NCI-H2196 (cell line): ENCODE measurements at regions not wholly inside any gene's neighbourhood (a gene's known extent, or its start where the extent isn't known, plus 50 kb on each side); places are given as distances from the start of the nearest gene placed in this dataset.
"Not testable (repeated sequence)": the region's sequence is repeated elsewhere in the genome, so short reads cannot be mapped to it uniquely, and the experiment has no call there.

Experiments
- DNase-seq: peaks from one replicate; lab custom pipeline; 2025; ENCODE audit not compliant: unreplicated experiment; lab: John Stamatoyannopoulos, UW

DNA sequence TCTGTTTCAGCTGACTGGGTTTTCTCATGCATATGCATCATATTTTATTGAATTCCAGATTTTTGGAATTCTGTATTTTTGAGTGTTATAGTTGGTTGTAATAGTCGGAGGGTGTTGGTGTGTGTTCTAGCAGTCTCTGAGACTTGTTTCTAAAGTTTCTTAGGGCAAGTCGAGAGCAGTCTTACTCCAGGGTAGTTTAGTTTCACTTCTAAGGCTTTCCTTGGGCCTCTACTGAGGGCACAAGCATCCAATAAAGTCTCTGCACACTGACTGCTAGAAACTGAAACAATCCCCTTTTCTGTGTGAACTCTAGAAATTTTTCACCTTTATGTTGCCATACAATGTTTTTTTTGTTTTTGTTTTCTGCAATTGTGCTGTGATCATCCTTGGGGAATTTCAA is 663.7 kb upstream of the LRATD1 start:
- no peak for DNase-seq

DNA sequence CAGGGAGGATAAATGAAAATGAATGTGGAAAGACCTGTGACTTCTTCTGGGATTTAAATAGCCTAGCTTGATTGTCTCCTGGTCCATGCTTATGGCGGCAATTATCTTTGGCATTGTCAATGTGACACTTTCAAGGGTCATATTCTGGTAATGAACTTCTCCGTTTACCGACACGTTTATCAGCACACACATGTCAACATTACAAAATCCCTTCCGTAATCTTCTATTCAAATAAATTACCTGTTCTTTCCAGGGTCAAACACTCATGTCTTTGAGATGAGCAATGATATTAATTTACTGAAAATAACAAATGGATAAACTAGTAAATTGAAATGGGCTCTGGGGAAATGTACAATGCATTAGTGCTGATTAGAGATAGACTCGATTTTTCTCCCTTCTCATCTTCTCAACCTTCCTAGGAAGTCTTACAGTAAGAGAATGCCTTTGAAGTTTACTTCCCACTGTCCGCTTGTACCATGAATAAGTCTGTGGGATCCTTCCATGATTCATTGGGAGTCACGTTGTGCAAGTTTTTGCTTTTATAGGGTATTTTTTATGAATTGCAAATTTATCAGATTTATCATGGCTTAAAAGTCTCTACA is 646.3 kb upstream of the LRATD1 start:
- no peak for DNase-seq

DNA sequence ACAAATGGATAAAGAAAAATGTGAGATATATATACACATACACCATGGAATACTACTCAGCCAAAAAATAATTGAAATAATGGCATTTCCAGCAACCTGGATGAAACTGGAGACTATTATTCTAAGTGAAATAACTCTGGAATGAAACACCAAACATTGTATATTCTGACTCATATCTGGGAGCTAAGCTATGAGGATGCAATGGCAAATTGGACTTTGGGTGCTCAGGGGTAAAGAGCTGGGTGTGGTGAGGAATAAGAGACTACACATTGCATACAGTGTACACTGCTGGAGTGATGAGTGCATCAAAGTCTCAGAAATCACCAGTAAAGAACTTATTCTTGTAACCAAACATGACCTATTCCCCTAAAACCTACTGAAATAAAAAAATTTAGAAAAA is 636.0 kb upstream of the LRATD1 start:
- no peak for DNase-seq

DNA sequence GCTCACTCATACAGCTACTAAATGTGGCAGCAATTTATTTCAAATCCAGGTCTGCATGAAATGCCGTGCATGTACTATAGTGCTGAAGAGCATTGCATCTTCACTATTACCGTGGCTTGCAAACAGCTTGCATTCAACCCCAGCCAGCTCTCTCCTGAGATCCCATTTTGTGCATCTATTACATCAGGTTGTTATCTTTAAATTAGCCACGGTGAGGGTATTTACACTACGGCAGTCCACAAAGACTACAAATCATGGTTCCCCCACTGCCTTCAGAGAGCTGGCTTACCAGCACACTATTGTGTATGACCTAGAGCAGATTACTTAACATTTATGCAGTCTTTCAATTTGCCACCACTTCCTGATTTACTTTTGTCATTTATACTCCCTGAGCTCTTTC is 621.3 kb upstream of the LRATD1 start:
- no peak for DNase-seq

DNA sequence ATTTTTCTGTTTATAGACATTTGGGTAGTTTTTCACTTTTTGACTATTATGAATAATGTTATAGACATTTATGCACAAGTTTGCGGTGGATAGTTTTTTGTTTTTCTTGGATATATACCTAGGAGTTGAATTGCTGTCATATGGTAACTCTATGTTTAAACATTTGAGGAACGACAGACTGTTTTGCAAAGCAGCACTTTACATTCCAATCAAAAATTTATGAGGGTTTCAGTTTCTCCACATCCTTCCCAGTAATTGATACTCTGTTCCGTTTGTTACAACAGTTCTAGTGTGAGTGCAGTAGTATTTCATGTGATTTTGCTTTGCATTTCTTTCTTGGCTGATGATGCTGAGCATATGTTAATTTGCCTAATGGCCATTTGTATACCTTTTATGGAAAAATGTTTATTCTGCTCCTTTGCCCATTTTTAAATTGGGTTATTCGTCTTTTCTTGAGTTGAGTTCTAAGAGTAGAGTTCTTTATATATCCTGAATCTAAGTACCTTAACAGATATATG is 617.3 kb upstream of the LRATD1 start:
- DNase-seq: no peak

DNA sequence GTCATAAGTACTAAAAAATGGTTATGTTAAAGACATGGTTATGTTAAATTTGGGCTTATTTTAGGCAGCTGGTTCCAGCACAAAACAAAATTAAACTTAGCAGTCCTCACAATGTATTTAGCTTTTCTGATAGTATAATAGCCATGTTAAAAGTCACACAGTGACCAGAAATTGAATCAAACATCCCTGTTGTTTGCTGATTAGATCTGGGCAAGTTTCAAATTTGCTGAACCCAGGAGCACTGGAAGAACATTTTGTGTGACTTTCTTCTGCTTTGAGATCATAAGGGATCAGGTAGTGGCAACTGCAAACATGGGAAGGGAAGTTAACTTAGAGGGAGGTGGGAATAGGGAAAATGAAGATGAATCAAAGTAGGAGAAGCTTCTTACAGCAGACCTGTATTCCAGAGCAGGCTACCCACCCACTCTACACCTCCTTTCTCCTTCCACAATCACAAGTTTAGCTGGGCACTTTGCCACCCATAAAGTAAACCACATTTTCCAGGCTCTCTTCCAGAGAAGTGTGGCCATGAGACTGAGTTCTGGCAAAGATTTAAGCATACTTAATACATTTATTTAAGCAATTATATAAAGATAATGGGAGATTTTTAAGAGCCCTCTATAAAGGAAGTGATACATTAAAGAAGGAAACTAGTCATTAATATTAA is 616.1 kb upstream of the LRATD1 start:
- DNase-seq: peak; percentile 35

DNA sequence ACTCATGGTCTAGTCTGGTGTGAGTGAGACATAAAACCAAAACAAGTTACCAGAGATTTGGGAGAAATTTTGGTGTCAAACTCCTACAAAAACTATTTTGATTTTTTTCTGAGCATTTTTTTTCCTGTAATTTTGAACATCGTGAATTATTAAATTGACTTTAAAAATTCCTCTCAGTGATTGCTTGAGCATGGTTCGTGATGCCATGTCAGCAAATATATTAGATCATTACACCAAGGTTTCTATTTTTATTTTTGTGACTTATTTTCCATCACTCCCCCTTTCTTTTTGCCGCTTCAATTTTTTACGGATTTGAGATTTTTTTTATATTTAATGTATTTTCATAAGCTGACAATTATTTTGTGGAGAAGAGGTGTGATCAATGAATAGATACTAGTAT is 613.9 kb upstream of the LRATD1 start:
- no peak for DNase-seq

DNA sequence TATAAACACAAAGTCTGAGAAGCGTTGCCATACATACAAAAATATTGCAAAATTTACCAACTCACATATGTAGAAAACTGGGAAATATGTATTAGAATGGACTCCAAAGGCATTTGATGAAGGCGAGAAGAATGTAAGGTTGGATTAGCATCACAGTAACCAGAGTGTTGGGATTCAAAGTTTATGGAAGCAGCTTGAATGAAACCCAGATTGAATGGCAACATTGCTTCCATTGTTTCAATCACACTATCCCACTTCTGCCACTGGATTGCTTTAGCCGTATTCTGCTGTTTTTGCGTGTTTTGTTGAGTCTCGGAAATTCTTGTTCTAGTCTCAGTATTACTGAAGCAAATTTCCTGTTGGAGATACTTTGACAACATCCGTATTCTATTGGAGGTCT is 609.0 kb upstream of the LRATD1 start:
- no peak for DNase-seq

DNA sequence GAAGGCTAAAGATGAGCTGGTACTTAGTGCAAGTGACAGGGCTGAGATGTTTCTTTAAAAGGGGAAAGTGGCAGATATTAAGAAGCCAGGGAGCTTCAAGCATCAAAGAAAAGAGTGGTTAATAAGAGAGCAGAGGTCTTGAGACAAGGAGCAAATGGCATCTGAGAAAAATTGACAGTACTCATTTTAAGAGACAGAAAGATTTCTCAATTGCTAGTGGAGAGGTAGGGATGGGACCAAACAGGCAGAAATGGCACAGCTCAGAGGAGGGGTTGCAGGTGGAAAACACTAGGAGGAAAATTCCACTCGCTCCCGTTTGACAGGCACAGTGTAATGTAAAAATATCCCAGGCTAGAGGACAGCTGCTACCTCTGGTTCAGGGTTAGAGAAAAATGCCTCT is 593.4 kb upstream of the LRATD1 start:
- DNase-seq: no peak

DNA sequence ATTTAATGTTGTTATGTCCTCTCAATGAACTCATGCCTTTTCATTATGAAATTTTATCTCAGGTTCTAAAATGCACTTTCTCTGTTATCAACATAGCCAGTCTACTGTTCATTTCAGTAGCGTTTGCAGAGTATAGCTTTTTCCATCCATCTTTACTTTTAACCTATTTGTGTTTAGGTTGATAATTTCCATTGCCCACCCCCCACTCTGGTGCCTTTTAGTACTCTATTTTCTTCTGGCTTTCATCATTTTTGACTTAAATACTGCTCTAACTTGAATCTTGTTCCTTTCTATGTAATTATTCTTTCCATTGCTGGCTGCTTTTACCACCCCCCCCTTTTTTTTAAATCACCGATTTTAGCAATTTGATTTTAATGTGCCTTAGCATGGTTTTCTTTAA is 585.0 kb upstream of the LRATD1 start:
- no peak for DNase-seq

DNA sequence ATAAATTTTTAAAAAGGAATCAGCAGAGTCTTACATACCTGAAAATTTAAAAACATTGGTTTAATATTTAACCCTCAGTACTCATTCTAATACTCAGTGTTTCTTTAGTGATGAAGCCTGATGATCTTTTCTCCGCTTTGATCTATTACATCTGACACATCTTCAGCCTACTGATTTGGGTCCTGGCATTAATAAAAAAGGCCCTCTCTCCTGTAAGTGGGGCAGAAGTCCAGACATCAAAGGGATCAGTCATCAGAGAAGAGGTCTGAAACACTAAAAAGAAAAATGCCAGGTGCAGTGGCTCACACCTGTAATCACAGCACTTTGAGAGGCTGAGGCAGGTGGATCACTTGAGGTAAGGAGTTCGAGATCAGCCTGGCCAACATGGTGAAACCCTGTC is 581.1 kb upstream of the LRATD1 start:
- no peak for DNase-seq

DNA sequence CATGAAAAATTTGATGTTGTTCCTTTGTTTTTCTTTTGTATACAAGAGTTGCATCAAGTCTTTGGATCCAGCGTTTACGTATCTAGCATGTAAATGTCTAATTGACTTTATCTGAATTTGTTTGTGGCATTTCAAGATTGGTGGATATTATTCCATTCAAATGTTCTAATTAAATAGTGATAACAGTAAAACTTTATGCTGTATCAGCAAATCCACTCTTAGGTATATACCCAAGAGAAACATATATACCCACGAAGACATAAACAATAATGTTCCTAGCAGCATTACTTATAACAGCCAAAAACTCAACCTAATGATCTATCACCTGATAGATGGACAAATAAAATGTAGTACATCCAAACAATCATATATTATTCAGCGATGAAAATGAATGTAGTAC is 579.4 kb upstream of the LRATD1 start:
- DNase-seq: no peak

DNA sequence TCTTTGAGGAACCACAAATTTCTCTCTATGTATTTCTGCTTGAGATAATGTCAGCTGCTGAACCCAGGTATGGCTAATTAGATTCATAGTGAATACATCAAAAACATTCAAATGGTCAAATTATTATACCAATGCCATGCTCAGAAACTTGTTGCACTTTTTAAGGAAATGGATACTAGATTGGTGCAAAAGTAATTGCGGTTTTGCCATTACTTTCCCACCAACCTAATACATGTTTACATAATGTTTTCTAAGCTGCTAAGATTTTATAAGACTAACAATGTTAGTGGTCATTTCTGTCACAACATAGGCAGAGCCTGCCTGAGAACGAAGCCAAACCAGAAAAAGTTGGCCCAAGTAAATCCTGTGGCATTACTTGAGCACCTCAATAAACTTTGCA is 568.2 kb upstream of the LRATD1 start:
- no peak for DNase-seq

DNA sequence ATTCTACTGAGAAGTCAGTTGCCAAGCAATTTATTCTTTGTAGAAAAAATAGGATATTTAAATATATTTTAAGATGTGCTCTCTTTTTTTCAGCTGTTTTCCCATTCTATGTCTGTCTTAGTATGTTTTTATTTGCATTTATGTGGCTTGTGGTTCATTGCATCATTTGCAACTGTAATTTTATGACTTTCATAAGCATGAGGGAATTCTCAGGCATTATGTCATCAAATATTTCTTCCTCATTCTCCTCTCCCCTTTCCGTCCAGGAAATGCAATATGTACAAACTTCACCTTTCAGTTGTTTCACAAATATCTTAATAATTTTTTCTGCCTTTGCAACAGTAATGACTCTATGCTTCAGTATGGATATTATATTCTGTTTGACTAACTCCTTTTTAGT is 560.2 kb upstream of the LRATD1 start:
- DNase-seq: no peak

DNA sequence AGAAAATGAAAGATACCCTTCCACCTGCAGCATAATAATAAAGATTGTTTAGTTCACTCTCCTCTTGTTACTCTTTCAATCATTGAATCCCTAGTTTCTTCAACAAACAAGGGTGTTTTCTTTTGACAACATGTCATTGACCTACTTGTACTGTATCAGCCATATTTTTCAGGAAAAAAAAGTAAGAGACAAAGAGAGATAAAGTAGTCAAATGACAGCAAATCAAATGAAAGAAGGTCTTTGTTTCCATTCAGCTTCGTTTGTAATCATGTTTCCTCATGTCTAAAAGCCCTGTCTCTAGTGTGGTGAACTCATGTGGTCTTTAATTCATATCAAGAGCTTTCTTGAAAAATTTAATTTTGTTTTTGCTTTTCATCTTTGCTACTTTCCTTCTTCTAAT is 557.8 kb upstream of the LRATD1 start:
- DNase-seq: no peak

DNA sequence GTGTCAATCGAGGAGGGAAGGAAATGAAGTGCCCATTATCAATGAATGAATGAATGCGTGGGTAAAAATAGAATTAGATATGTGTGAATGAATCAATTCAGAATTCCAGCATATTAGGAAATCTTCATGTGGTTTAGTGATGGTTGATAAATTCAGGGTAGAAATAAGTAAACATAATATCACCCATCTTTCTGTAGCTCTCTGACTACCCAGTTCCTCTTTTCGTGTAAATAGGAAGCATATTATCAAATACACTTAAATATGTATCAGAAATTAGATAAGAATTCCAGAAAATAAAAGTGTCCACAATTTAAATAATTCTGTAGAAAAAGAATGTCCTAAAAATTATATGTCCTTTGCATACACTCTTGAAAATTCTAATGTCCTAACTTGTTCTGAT is 552.9 kb upstream of the LRATD1 start:
- no peak for DNase-seq

DNA sequence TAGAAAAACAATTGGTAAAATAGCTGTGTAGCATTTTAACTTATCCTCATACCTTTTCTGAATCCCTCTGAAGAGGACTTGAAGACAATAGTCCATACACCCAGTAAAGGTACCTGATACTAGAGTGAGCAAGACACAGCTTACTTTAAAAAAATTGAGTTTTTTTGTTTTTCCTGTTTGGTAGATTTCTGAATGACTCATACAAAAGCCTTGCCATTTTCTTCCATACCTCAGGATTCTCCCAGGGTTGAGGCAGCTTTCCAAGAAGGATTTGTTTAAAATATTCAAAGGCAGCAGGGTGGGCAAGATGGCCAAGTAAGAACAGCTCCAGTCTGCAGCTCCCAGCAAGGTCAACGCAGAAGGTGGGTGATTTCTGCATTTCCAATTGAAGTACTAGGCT is 551.0 kb upstream of the LRATD1 start:
- DNase-seq: no peak

DNA sequence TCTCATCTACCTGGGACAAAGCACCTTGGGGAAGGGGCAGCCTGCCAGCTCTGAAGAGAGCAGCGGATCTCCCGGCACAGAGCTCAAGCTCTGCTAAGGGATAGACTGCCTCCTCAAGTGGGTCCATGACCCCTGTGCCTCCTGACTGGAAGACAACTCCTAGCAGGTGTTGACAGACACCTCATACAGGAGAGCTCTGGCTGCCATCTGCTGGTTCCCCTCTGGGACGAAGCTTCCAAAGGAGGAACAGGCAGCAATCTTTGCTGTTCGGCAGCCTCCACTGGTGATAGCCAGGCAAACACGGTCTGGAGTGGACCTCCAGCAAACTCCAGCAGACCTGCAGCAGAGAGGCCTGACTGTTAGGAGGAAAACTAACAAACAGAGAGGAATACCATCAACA is 549.9 kb upstream of the LRATD1 start:
- DNase-seq: no peak

DNA sequence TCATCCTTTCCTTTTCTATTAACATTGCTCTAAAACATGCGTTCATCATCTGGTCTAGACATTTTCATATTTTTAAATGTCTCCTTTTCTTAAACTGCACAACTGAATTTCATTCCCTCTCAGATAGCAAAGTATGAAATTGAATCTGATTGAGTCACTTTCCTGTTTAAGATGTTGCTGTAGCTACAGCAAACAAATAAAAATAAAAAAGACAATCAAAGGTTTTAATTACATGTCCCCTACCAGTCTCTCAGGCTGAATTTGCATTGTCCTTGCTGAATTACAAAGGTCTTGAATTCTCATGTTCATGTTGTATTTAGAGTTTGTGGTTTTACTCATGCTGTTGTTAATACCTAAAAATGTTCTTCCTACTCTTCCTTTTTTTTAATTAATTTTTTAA is 537.9 kb upstream of the LRATD1 start:
- peak; percentile 41 for DNase-seq

DNA sequence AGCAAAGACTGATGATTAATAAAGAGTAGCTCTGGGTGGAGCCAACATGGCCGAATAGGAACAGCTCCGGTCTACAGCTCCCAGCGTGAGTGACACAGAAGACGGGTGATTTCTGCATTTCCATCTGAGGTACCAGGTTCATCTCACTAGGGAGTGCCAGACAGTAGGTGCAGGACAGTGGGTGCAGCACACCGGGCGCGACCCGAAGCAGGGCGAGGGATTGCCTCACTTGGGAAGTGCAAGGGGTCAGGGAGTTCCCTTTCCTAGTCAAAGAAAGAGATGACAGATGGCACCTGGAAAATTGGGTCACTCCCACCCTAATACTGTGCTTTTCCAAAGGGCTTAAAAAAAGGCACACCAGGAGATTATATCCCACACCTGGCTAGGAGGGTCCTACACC is 533.4 kb upstream of the LRATD1 start:
- not testable (repeated sequence) for DNase-seq

DNA sequence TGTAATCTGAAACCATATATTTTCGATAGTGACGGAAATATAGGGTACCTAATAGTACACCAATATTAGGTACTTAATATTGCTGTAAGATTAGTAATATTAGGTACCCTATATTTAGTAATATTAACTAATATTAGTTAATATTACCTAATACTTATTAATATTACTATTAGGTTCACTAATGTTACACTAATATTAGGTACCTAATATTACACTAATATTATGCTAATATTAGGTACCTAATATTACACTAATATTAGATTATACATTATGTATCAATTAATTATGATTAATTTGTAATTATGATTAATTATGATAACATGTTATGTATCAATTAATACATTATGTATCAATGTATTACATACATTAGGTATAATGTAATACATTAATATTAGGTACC is 518.2 kb upstream of the LRATD1 start:
- DNase-seq: no peak

DNA sequence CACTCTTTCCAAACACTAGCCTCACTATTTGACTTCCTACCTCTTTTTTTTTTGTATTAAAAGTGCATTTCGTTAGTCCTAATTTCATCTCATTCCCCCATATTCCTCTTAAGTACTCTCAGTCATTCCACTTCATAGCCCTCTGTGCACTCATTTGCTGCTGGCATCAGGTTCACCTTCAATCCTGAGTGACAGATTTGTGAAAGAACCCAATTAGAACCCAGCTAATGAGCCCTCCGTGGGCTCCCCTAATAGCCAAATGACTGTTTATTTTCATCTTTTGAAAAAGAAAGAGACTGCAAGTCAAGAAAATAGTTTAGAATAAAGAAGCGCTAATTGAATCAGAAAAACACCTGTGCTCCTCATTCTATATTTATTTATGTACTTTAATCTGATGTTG is 512.1 kb upstream of the LRATD1 start:
- no peak for DNase-seq

DNA sequence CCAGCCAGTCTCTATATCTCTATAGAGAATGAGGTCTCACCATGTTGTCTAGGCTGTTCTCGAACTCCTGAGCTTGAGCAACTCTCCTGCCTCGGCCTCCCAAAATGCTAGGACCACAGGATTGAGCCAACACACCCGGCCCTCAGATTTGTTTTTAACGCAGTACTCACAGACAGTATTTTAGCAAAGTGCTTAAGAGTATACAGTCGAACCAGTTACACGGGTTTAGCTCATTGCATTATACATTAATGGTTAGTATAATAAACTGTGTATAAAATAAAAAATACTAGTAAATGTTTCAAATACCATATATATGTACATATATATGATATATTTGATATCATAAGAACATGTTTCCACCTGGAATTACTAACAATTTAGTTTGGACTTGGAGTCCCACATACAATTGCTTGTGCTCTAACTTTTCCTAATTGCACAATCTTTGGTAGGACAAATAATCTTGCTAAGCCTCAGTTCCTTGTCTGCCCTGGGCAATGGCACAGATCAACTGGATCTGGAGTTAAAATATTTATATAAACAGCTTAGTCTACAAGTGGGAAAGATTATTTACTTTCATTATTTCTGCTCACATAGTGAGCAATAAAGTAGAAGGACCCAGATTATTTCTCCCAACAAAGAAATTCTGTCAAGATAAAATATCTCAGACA is 508.9 kb upstream of the LRATD1 start:
- DNase-seq: no peak
